ENCODE measurements at regions not wholly inside any gene's neighbourhood (a gene's known extent, or its start where the extent isn't known, plus 50 kb on each side); places are given as distances from the start of the nearest gene placed in this dataset.
A peak's percentile ranks its signal among the peaks of the same experiment; 100 is the strongest.

DNA sequence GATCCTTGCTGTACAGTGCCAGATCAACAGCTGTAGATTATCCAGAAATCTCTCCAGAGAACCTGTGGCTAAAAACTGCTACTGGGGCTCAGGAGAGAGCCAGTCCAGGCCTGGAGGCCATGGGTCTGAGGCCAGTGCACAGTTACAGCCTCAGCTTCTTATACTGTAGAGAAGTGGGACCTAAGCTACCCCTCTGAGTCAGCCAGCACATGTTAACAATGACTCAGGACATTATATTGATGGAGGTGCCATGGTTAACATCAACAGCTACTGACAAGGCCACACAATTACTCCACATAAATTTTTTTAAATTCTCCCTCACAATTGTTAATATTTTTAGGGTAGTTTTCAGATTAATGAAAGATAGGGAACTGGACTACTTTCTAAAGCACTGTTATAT is 138.5 kb downstream of the RBM26 start:
- DNase-seq (ENCODE audit: low read depth in 2 of 2), result no peak

DNA sequence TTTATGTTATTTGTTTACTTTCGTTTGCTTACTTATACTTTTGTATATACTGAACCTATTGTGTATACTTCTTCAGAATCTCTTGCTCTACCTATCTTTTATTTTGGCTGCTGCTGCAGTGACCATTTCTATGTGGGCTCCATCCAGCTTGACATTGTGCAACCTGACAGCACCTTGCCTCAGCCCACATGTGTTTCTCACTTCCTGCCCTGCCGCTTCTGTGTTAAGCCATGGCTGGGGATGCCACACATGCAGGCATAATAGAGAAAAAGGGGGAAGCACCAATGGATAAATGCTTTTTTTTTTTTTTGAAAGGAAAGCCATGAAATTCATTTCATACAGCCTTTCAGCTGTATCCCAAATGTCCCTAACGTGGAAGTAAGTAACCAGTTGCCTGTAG is 147.6 kb downstream of the RBM26 start:
- DNase-seq (ENCODE audit: low read depth in 2 of 2), result no peak

DNA sequence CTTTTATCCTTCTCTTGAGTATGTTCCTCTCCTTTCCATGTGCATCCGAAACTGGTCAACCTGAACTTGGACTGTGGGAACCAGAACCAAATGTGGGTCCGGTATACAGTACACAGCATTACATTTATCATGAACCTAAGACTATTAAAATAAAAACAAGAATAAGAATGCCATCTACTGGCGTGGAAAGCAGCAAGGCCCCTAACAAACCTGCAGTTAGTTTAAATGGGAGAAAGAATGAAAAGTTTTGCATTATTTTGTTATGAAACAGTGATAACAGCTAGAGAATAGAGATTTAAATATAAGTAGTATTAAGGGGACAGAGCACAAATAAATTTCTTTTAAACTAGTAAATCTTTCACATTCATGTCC is 159.5 kb downstream of the RBM26 start:
- no peak for DNase-seq (ENCODE audit: low read depth in 2 of 2)

DNA sequence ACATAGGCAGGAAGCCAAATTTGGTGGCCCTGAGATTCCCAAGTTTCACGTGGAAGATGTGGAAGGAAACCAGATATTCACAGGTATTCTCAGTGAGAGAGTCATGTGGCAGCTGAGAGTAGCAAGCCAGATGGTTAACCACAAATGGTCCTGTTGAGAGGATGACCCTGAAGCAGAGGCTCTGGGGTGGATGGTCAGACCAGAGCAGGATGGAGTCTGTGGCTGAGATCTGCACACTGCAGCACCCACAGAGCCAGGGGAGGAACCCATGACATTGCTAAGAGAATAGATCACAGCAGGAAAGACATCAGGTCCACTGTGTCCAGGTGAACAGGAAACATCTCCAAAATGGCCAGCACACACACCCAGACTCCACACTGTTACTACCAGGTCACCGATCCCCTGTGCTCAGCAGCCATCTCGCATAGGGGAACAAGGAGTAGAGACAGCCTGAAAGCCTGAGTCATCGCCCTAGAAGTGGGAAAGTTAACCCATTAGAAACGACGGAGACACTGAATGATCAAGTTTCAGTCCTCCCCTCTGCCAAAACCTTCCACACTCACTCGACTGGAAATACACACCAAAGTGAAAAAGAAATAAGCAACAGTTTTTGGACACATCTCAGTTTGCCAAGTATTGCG is 160.0 kb downstream of the RBM26 start:
- no peak for DNase-seq (ENCODE audit: low read depth in 2 of 2)

DNA sequence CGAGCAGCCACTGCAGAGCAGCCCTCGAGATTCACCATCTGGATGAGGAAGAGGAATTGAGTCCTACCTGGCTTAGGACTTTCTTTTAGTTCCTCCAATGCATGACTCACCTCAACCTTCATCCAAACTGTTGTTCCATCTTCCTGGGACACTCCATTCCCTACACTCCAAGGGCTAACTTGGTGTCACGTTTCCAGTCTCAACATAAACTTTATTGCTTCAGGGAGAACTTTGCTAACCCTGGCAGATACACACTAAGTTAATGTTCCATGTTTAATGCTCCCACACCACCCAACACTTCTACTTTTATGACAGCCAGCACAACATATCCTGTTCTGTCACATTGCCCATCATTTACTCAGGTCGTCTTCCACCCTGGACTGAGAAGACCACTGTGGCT is 164.4 kb downstream of the RBM26 start:
- no peak for DNase-seq (ENCODE audit: low read depth in 2 of 2)

DNA sequence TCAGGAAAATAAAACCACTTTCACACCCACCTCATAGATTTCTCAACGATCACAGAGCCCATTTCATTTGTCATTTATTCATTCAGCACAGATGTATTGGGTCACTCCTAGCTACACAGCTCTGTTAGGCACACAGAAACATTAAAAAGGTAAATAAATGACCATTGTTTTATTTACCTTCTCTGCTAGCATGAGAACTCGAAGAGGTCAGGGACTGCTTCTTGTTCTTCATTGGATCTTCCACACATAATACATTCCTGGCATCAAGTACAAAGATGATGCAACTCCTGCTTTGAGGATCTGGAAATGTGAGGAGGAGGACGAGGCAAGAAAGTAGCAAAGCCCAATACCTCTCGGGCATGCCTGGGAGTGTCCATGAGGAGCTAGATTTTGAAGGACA is 168.1 kb downstream of the RBM26 start:
- no peak for DNase-seq (ENCODE audit: low read depth in 2 of 2)

DNA sequence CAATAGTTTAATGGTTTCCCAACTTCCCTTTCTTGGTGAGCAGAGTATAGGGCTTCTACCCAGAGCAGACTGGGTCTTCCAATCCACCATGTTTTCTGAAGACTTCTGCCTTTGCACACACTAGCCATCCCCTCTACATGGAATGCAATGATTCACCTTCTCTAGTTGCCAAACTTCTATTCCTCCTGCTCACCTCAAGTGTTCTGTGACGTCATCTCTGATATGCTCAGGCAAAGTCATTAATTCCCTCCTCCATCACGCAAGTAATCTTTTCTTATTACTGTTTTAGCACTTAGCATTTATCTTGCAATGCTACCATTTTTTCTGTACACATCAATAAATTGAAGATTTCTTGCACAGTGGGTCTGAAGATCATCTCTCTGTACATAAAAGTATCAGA is 174.2 kb downstream of the RBM26 start:
- no peak for DNase-seq (ENCODE audit: low read depth in 2 of 2)

DNA sequence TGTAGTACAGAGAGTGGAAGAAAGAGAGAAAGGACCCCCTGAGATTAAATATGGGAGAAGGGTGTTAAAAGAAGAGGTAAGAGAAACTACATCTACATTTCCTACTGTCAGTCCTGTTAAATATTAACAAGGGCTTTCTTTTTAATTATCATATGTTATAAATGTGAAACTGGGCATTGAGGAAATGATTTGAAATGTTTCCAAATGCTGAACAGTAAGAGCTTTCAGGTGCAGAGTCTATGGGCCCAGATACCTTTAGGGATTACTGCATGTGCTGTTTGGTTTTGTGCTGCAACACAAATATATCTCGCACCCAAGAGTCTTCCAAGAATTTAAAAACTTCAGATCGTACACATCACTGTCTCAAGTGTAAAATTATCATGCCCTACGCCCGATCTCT is 176.3 kb downstream of the RBM26 start:
- DNase-seq (ENCODE audit: low read depth in 2 of 2), result no peak

DNA sequence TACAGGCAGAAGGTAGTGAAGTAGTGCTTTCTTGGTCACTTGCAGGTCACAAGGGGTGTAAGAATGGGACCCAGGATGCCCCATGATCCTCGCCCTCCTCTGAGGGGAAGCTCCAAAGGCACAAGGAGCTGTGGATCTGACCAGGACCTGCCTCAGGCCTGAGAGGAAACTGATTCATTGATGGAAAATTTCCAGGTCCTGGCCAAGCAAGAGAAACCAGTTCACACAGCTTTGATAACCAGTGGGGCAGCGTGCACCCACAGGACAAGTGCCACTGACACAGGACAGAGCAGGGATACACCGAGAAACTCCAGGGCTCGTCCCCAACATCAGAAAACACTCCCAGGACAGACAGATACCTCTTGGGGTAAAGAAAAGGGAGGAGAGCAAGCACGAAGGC is 177.1 kb downstream of the RBM26 start:
- DNase-seq (ENCODE audit: low read depth in 2 of 2), result no peak

DNA sequence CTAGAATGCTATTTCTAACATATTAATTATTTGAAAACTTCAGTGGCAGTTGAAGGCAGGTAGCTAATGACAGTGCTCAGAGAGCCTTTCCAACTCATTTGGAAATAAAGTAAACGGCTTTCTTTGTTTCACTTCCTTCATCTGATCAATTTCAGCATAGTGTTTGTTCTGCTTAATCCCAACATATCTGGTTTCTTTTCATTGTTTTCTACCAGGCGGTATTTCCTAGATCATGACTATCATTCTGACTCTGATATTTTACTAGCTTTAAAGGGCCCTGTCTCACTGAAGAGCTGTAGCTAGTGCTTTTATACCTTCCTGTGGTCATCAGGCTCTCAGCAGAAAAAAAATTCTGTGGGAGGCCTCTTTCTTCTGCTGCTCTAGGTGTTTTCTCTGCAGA is 178.6 kb downstream of the RBM26 start:
- DNase-seq (ENCODE audit: low read depth in 2 of 2), result no peak

DNA sequence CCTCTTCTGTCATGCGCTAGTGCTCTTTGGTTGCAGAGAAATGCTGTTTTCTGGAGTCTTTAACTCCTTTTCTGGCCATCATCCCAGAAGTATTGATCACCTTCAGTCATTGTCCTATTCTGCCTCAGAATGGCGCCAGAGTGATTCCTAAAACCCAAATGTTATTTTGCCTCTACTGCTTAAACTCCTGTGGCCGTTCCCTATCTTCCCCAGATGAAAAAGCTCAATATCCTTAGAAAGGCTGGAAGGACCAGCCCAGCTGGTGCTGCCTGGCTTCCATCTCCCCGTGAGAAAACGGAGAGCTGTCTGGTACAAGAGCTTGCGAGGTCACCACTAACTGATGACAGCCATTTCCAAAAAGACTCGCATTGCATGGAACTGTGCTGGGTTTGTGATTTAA is 179.1 kb downstream of the RBM26 start:
- no peak for DNase-seq (ENCODE audit: low read depth in 2 of 2)

DNA sequence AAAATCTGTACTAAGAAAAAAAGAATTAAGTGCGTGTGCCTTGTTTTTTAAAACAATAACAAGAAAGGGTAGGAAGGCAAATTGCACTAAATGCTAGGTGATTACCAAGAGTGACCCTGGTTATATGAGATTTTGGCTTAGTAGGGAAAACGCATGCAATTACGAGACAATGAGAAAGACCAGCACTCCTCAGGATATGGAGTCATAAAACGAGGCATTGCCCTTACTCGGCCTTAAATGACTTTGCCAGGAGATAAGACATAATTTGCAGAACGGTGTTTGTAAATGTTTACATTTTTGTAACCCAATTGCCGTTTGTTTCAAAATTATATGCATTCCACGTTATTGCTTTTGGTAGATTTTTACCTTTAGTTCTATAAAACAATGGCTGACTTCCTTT is 179.8 kb downstream of the RBM26 start:
- no peak for DNase-seq (ENCODE audit: low read depth in 2 of 2)

DNA sequence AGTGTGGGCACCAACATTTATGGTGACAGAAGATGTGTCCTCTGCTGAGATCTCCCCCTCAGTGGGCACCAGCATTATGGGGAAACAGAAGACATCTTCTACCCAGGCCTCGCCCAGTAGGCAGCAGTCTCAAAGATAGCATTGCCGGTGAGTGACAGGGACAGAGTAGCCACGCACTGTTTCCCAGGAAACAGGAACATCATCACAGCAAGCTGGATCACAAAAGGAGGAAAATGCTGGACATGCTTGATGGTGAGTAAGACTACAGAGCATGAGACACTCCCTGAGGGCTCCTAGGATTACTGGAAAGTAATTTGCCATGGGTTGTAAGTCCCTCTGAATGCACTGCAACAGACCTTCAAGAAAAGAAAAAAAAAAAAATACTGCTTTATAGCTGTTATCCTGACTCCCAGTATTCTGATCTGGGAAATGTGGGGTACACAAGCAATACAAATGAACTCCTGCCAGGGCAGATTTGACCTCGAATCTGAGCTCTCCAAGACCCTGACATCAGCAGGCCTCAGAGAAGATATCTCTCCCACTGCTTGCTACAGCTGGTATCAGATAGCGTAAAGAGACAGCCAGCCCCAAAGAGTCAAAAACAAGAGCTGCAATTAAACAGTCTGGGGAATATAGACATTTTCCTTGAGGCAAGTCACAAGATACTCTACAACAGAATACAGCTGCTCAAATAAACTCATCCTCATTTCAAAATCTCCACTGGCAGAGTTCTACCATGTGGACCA is 180.4 kb downstream of the RBM26 start:
- DNase-seq (ENCODE audit: low read depth in 2 of 2), result no peak

DNA sequence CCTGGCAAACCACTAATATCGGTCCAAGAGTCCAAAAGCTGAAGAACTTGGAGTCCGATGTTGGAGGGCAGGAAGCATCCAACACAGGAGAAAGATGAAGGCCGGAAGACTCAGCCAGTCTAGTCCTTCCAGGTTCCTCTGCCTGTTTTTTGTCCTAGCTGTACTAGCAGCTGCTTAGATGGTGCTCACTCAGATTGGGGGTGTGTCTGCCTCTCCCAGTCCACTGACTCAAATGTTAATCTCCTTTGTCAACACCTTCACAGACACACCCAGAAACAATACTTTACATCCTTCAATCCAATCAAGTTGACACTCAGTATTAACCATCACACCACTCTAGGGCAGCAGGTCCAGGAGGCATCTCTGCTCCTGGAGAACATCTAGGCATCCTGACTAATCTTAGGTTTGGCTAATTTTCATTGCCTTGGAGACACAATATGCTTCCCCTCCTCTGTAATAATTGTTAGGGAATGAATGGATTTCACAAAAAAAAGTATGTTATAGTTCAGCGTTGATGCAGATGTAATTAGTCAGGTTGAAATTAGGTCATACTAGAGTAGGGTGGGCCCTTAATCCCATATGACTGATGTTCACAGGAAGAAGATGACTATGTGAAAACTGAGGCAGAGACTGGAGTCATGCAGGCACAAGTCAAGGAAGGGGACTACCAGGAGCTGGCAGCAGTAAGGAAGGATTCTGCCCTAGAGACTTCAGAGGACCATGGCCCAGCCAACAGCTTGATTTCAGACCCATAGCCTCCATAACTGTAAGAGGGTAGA is 183.4 kb downstream of the RBM26 start:
- no peak for DNase-seq (ENCODE audit: low read depth in 2 of 2)

DNA sequence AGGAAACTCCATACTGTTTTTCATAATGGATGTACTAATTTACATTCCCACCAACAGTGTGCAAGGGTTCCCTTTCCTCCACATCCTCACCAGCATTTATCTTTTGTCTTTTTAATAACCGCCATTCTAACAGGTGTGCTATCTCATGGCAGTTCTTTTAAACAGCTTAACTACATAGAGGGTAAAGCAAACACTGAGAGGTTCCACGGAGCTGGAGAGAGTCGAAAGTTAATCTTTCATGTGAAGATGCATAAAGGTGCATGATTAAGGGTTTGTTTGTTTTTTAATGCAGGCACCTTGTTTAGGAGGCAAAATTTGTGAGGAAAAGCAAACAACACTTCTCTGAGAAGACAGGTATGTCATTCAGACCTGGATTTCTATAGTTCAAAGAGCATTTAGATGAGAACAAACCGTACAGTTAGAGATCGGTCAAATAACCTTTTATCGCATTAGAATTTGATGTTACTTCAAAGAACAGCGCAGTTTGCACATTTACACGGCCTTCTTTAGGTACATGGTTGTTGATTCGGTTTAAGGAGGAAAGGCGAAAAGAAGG is 193.9 kb downstream of the RBM26 start:
- DNase-seq (ENCODE audit: low read depth in 2 of 2), result no peak

DNA sequence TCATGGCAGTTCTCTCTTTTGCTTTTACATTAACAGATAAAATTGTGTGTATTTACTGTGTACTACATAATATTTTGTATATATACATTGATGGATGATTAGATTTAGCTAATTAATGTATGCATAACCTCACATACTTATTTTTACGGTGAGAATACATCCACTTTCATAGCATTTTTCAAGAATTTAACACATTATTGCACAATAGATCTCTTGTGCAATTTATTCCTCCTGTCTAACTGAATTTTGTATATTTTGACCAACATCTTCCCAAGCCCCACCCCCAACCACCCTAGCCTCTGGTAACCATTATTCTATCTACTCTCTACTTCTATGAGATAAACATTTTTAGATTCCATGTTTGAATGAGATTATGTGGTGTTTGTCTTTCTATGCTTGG is 194.7 kb downstream of the RBM26 start:
- no peak for DNase-seq (ENCODE audit: low read depth in 2 of 2)

DNA sequence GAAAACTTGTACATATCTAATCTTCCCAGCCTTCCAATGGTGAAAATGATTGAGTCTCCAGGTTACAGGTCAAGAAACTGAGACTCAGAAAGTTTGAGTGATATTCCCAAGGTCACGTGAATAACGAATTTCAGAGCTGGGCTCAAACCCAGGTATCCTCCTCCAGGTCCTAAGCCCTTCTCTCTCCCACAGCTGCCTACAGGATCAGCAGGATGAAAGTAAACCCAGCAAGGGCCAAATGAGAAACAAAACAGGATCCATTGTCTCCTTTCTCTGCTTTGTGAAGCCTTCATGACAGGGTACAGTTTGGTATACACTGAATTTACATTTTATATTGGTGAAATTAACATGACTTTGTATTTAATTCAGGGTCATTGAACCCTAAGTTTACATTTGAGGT is 208.1 kb downstream of the RBM26 start:
- DNase-seq (ENCODE audit: low read depth in 2 of 2), result no peak

DNA sequence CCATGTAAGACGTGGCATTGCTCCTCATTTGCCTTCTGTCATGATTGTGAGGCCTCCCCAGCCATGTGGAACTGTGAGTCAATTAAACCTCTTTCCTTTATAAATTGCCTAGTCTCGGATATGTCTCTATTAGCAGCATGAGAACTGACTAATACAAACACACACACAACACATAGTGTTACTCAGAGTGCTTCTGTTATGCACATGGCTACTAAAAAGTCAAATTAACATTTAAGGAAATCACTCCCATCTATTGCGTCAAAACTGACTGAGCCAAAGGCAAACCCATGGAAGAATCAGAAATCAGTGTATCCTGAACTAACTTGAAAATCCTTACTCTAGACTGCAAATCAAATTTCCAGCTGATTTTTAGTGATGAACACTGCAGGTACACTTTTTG is 209.2 kb downstream of the RBM26 start:
- no peak for DNase-seq (ENCODE audit: low read depth in 2 of 2)

DNA sequence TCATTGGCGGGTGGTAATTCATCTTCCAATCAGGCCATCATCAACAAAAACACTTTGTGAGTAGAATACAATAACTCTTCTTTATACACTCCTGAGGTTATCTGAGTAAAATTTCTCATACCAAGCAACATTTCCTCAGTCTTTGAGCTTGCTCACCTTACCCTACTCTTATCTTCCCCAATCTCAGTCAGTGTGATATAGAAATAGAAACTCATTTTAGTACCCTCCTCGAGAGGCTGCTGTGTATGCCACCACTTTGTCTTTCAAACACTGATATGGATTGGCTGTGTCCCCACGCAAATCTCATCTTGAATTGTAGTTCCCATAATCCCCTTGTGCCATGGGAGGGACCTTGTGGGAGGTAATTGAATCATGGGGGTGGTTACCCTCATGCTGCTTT is 209.7 kb downstream of the RBM26 start:
- no peak for DNase-seq (ENCODE audit: low read depth in 2 of 2)

DNA sequence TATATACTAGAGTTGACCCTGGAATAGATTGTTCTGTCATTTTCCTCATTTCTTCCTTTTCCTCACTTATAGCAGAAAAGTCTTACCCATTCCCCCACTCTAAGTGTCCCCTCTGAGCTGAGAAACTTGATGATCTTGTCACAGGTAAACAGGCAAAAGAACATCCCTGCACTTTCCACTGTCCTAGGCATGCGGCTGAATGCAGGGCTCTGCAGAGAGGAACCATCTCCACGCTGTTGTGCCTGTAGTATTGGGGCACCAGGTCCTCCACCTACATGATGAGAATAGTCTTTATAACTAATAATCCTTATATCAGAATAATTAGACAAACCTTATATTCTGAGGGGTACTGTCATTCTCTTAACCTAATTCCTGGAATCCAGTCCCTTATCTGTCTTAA is 211.3 kb downstream of the RBM26 start:
- no peak for DNase-seq (ENCODE audit: low read depth in 2 of 2)

DNA sequence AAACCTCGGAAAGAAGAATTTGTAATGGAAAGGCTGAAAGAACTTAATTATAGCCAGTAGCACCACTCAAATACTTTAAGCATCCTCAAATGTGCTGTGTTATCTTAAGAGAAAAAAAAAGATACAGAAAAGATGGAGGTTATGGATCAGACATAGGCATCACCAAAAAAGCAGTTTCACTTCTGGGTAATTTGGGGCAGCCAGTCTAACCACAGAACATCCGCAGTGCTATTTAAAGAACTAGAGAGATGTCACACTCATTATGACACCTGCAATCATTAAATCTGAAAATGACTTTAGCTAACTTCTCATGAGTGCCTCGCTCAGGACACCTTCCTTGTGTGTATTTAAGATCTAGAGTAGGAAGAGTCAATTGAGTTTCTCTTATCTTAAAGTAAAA is 211.8 kb downstream of the RBM26 start:
- peak in 1 of 2 donors; percentile 27 for DNase-seq (ENCODE audit: low read depth in 2 of 2)

DNA sequence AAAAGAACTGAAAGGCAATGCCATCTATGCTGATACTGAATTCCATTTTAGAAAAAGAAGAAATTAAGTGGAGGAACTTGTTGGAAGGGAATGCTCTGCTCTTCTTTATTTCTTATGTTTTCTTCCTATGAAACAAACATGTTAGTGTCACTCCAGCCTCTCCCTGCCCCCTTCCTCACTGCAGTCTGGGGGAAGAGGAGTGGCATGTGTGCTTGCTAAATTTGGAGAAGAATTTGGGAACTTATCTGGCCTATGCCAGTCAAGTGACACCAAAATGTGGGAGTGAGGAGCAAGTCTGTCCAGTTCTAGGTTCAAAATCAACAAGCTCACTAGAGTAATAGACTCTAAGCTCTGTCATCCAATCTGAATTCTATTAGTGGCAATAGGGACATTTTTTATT is 214.6 kb downstream of the RBM26 start:
- DNase-seq (ENCODE audit: low read depth in 2 of 2), result no peak

DNA sequence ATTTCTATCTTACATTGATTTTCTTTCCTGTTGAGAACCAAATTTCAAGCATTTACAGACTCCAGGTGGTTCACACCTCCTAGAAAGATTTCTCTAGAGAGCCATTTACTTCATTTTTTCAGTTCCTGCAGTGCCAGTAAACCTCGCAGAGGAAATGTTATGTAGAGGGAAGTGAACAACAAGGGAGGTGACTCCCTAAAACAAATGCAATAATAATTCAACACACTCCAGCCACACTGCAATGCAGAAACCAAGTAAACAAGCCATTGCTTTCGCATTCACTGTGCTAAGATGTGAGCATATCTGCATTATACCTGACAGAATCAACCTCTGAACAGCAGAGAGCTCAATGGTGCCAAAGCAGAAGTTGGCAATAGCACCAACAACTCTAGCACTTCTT is 215.1 kb downstream of the RBM26 start:
- DNase-seq (ENCODE audit: low read depth in 2 of 2), result no peak

Data from stimulated activated CD8-positive, alpha-beta memory T cell treated with anti-CD3 and anti-CD28 coated beads, Interleukin-15, amount 100 ng/mL, for 4 hours (primary cell).